Keratinocyte (primary cell): ENCODE measurements at regions not wholly inside any gene's neighbourhood (a gene's known extent, or its start where the extent isn't known, plus 50 kb on each side); places are given as distances from the start of the nearest gene placed in this dataset.

Experiments
- DNase-seq: peaks from one replicate; pipeline ENCODE4 v3.0.0-alpha.2; 2011; ENCODE audit warnings: low read depth, missing footprints, low spot score
- FAIRE-seq: peaks from 2 replicates; lab custom pipeline; 2011; peaks lifted over from hg19 to GRCh38; lab: Jason Lieb, UNC
- H2AFZ ChIP-seq: 2 replicates; pipeline ENCODE4 v1.6.0; 2012; ENCODE audit warnings: low read length, control low read depth, inconsistent platforms; ENCODE audit not compliant: control insufficient read depth
- H3K27ac ChIP-seq: 2 replicates; pipeline ENCODE4 v1.5.1; 2011; ENCODE audit warnings: low read length; ENCODE audit not compliant: control insufficient read depth, insufficient read depth
- H3K27me3 ChIP-seq: 3 replicates; pipeline ENCODE4 v1.6.0; 2011; ENCODE audit warnings: low read length; ENCODE audit not compliant: control insufficient read depth, insufficient read depth; ENCODE audit errors: extremely low read depth
- H3K36me3 ChIP-seq, 2 experiments: 2 replicates in 1 of 2; 3 replicates in 1 of 2; pipeline ENCODE4 v1.5.1; 2011; ENCODE audit warnings: low read length in 2 of 2, mild to moderate bottlenecking in 1 of 2; ENCODE audit not compliant: control insufficient read depth in 2 of 2, insufficient read depth in 2 of 2; ENCODE audit errors: extremely low read depth in 1 of 2
- H3K4me1 ChIP-seq: 3 replicates; pipeline ENCODE4 v1.5.1; 2011; ENCODE audit warnings: low read length; ENCODE audit not compliant: control insufficient read depth, insufficient read depth; ENCODE audit errors: extremely low read depth
- H3K4me2 ChIP-seq: 3 replicates; pipeline ENCODE4 v1.6.0; 2011; ENCODE audit warnings: low read depth, low read length; ENCODE audit not compliant: control insufficient read depth, insufficient read depth; ENCODE audit errors: extremely low read depth
- H3K4me3 ChIP-seq, 3 experiments: fragments of 200-600 bp in 1 of 3; sonication (generic) in 1 of 3; 2 replicates in 2 of 3; 3 replicates in 1 of 3; pipeline ENCODE4 v1.5.1; 2011 to 2016; ENCODE audit warnings: low read length in 3 of 3, mild to moderate bottlenecking in 3 of 3, control low read depth in 2 of 3, inconsistent platforms in 1 of 3, low read depth in 1 of 3, mixed read lengths in 1 of 3, mixed run types in 1 of 3, moderate library complexity in 1 of 3; ENCODE audit not compliant: control insufficient read depth in 2 of 3, insufficient read depth in 2 of 3; ENCODE audit errors: extremely low read depth in 1 of 3
- H3K79me2 ChIP-seq: 2 replicates; pipeline ENCODE4 v1.6.0; 2012; ENCODE audit warnings: low read length; ENCODE audit not compliant: control insufficient read depth, insufficient read depth
- H3K9ac ChIP-seq: 3 replicates; pipeline ENCODE4 v1.6.0; 2011; ENCODE audit warnings: low read length; ENCODE audit not compliant: control insufficient read depth, insufficient read depth; ENCODE audit errors: extremely low read depth
- H3K9me1 ChIP-seq: 3 replicates; pipeline ENCODE4 v1.6.0; 2011; ENCODE audit warnings: low read length; ENCODE audit not compliant: control insufficient read depth, insufficient read depth; ENCODE audit errors: extremely low read depth
- H3K9me3 ChIP-seq: 2 replicates; pipeline ENCODE4 v1.5.1; 2012; ENCODE audit warnings: low read depth, low read length; ENCODE audit not compliant: control insufficient read depth
- H4K20me1 ChIP-seq: 3 replicates; pipeline ENCODE4 v1.6.0; 2011; ENCODE audit warnings: low read length; ENCODE audit not compliant: control insufficient read depth, insufficient read depth; ENCODE audit errors: extremely low read depth
- CTCF ChIP-seq, 3 experiments: IDR thresholded peaks in 1 of 3; conservative IDR thresholded peaks in 1 of 3; optimal IDR thresholded peaks in 1 of 3; 2 replicates in 2 of 3; 3 replicates in 1 of 3; pipeline versions ENCODE3 to v1.5.1; 2011; ENCODE audit warnings: low read length in 3 of 3, mild to moderate bottlenecking in 3 of 3, moderate library complexity in 2 of 3, control low read depth in 1 of 3, inconsistent platforms in 1 of 3; ENCODE audit not compliant: insufficient read depth in 2 of 3; ENCODE audit errors: extremely low read depth in 1 of 3
- EZH2 ChIP-seq: IDR thresholded peaks from one replicate; pipeline ENCODE4 v1.6.1; 2012; ENCODE audit warnings: inconsistent platforms, mild to moderate bottlenecking, low read length, moderate library complexity
- dilution Hi-C: fragments of 300-500 bp; cut with MboI; formaldehyde crosslinking; loops from one replicate; pipeline ENCODE4 v1.7.0; 2020; ENCODE audit warnings: low sequenced_read_pairs; ENCODE audit not compliant: extremely low pct_ligation_motif_present

GRCh38 chr1:37259019-37259418, 215.4 kb upstream of the ZC3H12A start:
- H3K9me3 ChIP-seq, result no peaks in the 10 kb centered on the region
- no peaks in the 10 kb centered on the region for H3K4me1 ChIP-seq
- no peak overlapping the region for H2AFZ ChIP-seq
- H4K20me1 ChIP-seq, result no peaks in the 10 kb centered on the region
- no peak overlapping the region for H3K4me2 ChIP-seq
- no peaks in the 10 kb centered on the region for H3K79me2 ChIP-seq
- TF ChIP-seq EZH2 (no peak), CTCF (optimal IDR thresholded peaks at IDR 0.05 in 1 of 3, IDR thresholded peaks at IDR 0.05 in 1 of 3, conservative IDR thresholded peaks at IDR 0.05 in 1 of 3; ENCODE audit: extremely low read depth in 1 of 3, insufficient read depth in 2 of 3, low read length in 3 of 3) (no peak)
- no peak overlapping the region for H3K9ac ChIP-seq
- FAIRE-seq (no peak), DNase-seq (no peak)
- no peak overlapping the region for H3K27ac ChIP-seq
- H3K9me1 ChIP-seq, result no peaks in the 10 kb centered on the region
- dilution Hi-C loops, result no loop called here
- peaks cover 3% of the 10 kb centered on the region for H3K27me3 ChIP-seq
- no peaks in the 10 kb centered on the region for H3K36me3 ChIP-seq
- no peak overlapping the region for H3K4me3 ChIP-seq

GRCh38 chr1:37261129-37261528, 213.3 kb upstream of the ZC3H12A start:
- no peak overlapping the region for H3K4me2 ChIP-seq
- H3K27ac ChIP-seq, result no peak overlapping the region
- FAIRE-seq (no peak), DNase-seq (no peak)
- no peaks in the 10 kb centered on the region for H3K4me1 ChIP-seq
- H4K20me1 ChIP-seq, result no peaks in the 10 kb centered on the region
- H2AFZ ChIP-seq, result no peak overlapping the region
- H3K9me1 ChIP-seq, result no peaks in the 10 kb centered on the region
- peaks cover 3% of the 10 kb centered on the region for H3K27me3 ChIP-seq
- dilution Hi-C loops, result no loop called here
- no peak overlapping the region for H3K4me3 ChIP-seq
- no peaks in the 10 kb centered on the region for H3K9me3 ChIP-seq
- no peak for TF ChIP-seq CTCF (optimal IDR thresholded peaks at IDR 0.05 in 1 of 3, IDR thresholded peaks at IDR 0.05 in 1 of 3, conservative IDR thresholded peaks at IDR 0.05 in 1 of 3; ENCODE audit: extremely low read depth in 1 of 3, insufficient read depth in 2 of 3, low read length in 3 of 3)
- no peak for TF ChIP-seq EZH2
- no peaks in the 10 kb centered on the region for H3K79me2 ChIP-seq
- H3K36me3 ChIP-seq, result no peaks in the 10 kb centered on the region
- no peak overlapping the region for H3K9ac ChIP-seq
